KMS-11 (cell line): ENCODE measurements at regions not wholly inside any gene's neighbourhood (a gene's known extent, or its start where the extent isn't known, plus 50 kb on each side); places are given as distances from the start of the nearest gene placed in this dataset.
"Not testable (repeated sequence)": the region's sequence is repeated elsewhere in the genome, so short reads cannot be mapped to it uniquely, and the experiment has no call there.

ENCODE experiments used
- H2AFZ ChIP-seq: fragments of 200-600 bp; sonication (generic); 2 replicates; pipeline ENCODE4 v1.6.1; 2016; ENCODE audit warnings: antibody characterized with exemption, mixed run types, low read depth
- H3K27ac ChIP-seq: fragments of 200-600 bp; sonication (generic); 2 replicates; pipeline ENCODE4 v1.6.1; 2016; ENCODE audit warnings: mild to moderate bottlenecking, mixed run types
- H3K27me3 ChIP-seq: fragments of 200-600 bp; sonication (generic); 2 replicates; pipeline ENCODE4 v1.6.1; 2017; ENCODE audit warnings: mild to moderate bottlenecking, low read depth, mixed run types, moderate library complexity; ENCODE audit not compliant: insufficient read depth
- H3K36me3 ChIP-seq: fragments of 200-600 bp; sonication (generic); 2 replicates; pipeline ENCODE4 v1.6.1; 2017; ENCODE audit warnings: mild to moderate bottlenecking, mixed run types; ENCODE audit not compliant: insufficient read depth
- H3K4me1 ChIP-seq: fragments of 200-600 bp; sonication (generic); 2 replicates; pipeline ENCODE4 v1.6.1; 2016; ENCODE audit warnings: mild to moderate bottlenecking, low read depth, mixed run types; ENCODE audit not compliant: poor library complexity, severe bottlenecking
- H3K4me2 ChIP-seq: fragments of 200-600 bp; sonication (generic); 2 replicates; pipeline ENCODE4 v1.7.0; 2016; ENCODE audit warnings: mild to moderate bottlenecking, mixed run types
- H3K4me3 ChIP-seq: fragments of 200-600 bp; sonication (generic); IDR thresholded peaks from 2 replicates; pipeline ENCODE4 v1.6.1; 2017; ENCODE audit warnings: low read depth, low read length, mixed read lengths; ENCODE audit not compliant: insufficient read depth
- H3K79me2 ChIP-seq: fragments of 200-600 bp; sonication (generic); 2 replicates; pipeline ENCODE4 v1.6.1; 2016; ENCODE audit warnings: low read depth, mixed run types; ENCODE audit not compliant: insufficient read depth
- H3K9ac ChIP-seq: fragments of 200-600 bp; sonication (generic); 2 replicates; pipeline ENCODE4 v1.6.1; 2016; ENCODE audit warnings: mild to moderate bottlenecking, mixed run types
- H4K20me1 ChIP-seq: fragments of 200-600 bp; sonication (generic); 2 replicates; pipeline ENCODE4 v1.6.1; 2016; ENCODE audit warnings: mild to moderate bottlenecking, mixed run types; ENCODE audit not compliant: insufficient read depth
- TF ChIP-seq, protein P1 (sequence below): fragments of 200-600 bp; sonication (generic); conservative IDR thresholded peaks from 2 replicates; pipeline ENCODE4 v1.6.1; 2017; ENCODE audit warnings: low read depth, mild to moderate bottlenecking, antibody characterized with exemption, low read length, moderate library complexity, mixed read lengths

DNA sequence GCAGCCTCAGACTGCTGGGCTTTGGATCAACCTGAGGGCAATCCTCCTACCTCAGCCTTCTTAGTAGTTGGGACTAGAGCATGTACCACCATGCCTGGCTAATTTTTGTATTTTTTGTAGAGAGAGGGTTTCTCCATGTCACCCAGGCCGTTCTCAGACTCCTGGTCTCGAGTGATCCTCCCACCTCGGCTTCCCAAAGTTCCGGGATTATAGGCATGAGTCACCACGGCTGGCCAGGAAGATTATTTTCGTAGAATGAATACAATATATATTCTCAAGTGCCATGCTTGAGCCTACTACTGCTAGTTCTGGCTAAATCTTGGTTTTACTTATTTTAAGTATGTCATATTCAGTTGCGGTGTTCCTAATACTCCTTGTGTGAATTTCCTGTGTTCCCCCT is 88.2 kb upstream of the CLINT1 start:
- TF ChIP-seq, protein P1, sequence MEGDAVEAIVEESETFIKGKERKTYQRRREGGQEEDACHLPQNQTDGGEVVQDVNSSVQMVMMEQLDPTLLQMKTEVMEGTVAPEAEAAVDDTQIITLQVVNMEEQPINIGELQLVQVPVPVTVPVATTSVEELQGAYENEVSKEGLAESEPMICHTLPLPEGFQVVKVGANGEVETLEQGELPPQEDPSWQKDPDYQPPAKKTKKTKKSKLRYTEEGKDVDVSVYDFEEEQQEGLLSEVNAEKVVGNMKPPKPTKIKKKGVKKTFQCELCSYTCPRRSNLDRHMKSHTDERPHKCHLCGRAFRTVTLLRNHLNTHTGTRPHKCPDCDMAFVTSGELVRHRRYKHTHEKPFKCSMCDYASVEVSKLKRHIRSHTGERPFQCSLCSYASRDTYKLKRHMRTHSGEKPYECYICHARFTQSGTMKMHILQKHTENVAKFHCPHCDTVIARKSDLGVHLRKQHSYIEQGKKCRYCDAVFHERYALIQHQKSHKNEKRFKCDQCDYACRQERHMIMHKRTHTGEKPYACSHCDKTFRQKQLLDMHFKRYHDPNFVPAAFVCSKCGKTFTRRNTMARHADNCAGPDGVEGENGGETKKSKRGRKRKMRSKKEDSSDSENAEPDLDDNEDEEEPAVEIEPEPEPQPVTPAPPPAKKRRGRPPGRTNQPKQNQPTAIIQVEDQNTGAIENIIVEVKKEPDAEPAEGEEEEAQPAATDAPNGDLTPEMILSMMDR: no peak
- Histone ChIP-seq H3K4me2 (no peak overlapping the region), H3K36me3 (no peaks in the 10 kb centered on the region), H2AFZ (no peak overlapping the region), H3K4me1 (peaks cover 8% of the 10 kb centered on the region), H4K20me1 (no peaks in the 10 kb centered on the region), H3K27ac (no peak overlapping the region), H3K79me2 (no peaks in the 10 kb centered on the region), H3K27me3 (no peaks in the 10 kb centered on the region), H3K4me3 (no peak overlapping the region), H3K9ac (no peak overlapping the region)

DNA sequence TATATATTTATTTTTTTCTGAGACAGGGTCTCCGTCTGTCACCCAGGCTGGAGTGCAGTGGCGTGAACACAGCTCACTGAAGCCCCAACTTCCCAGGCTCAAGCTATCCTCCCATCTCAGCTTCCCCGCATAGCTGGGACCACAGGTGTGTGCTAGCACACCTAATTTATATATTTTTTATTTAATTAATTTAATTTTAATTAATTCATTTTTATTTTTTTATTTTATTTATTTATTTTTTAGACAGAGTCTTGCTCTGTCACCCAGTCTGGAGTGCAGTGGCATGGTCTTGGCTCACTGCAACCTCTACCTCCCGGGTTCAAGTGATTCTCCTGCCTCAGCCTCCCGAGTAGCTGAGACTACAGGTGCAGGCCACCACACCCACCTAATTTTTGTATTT is 86.9 kb upstream of the CLINT1 start:
- H4K20me1 ChIP-seq, H3K4me1 ChIP-seq, H3K4me3 ChIP-seq, H3K27ac ChIP-seq, H3K27me3 ChIP-seq, H3K9ac ChIP-seq, H3K79me2 ChIP-seq, H2AFZ ChIP-seq, H3K36me3 ChIP-seq, H3K4me2 ChIP-seq: not testable (repeated sequence)

DNA sequence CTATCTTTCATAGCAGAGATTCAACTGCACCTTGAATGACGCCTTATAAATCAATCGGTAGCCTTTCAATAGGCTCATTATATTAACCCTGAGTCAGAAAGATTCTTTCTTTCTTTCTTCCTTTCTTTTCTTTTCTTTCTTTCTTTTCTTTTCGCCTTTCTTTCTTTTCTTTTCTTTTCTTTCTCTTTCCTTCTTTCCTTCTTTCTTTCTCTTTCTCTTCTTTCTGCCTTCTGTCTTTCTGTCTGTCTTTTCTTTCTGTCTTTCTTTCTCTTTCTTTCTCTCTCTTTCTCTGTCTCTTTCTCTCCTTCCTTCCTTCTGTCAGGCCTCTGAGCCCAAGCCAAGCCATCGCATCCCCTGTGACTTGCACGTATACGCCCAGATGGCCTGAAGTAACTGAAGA is 86.0 kb upstream of the CLINT1 start:
- no peak overlapping the region for H3K4me2 ChIP-seq
- no peak overlapping the region for H3K9ac ChIP-seq
- H3K79me2 ChIP-seq: no peaks in the 10 kb centered on the region
- H3K36me3 ChIP-seq: no peaks in the 10 kb centered on the region
- H3K27me3 ChIP-seq: no peaks in the 10 kb centered on the region
- H3K4me1 ChIP-seq: peaks cover 8% of the 10 kb centered on the region
- H3K27ac ChIP-seq: no peak overlapping the region
- no peaks in the 10 kb centered on the region for H4K20me1 ChIP-seq
- no peak overlapping the region for H3K4me3 ChIP-seq
- no peak overlapping the region for H2AFZ ChIP-seq
- TF ChIP-seq, protein P1: no peak

DNA sequence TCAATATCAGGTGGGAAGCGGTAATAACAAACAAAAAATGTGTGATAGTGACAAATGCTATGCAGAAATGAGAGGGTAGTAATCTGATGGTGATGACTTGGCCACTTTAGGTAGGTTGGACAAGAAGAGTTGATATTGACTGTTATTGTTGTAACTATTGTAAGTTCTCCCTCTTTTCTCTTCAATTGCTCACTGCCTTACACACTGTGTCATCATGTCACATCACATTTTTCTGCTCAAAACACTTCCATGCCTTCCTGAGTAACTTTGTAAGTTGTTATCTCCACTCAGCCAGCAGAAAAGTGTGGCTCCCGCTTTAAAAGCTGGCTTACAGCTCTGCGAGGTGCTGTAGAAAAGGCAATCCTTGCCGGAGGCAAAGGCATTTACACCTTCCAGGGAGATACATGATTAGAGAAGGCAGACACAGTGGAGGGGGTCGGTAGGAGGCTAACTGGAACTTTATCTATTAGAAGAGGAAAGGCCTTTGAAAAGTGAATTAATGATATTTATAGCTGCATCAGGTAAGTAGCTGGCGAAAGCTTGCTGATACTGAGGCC is 85.2 kb upstream of the CLINT1 start:
- no peak overlapping the region for H3K9ac ChIP-seq
- H2AFZ ChIP-seq: no peak overlapping the region
- H3K4me3 ChIP-seq: no peak overlapping the region
- peaks cover 8% of the 10 kb centered on the region for H3K4me1 ChIP-seq
- no peak overlapping the region for H3K4me2 ChIP-seq
- no peaks in the 10 kb centered on the region for H3K79me2 ChIP-seq
- TF ChIP-seq, protein P1: no peak
- H3K36me3 ChIP-seq: no peaks in the 10 kb centered on the region
- H3K27me3 ChIP-seq: no peaks in the 10 kb centered on the region
- H4K20me1 ChIP-seq: no peaks in the 10 kb centered on the region
- no peak overlapping the region for H3K27ac ChIP-seq

DNA sequence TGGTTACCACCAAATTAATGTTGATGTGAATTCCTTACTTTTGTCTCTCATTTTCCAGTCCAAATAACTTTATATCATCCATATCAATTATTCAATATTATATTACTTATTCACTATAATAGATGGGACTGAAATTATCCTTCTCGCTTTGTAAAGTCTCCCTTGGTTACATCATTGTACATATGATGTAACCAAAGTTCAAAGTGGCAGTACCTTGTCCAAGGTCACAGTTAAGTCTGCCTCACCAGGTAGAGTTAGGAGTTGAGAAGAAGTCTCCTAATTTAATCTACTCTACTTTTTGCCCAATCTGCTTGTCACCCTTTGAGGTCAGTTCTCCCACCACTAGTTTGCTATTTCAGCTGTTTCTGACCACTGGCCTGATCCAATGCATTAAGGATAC is 83.7 kb upstream of the CLINT1 start:
- H3K36me3 ChIP-seq: no peaks in the 10 kb centered on the region
- no peak overlapping the region for H3K4me2 ChIP-seq

More for the DNA sequence above, 83.7 kb upstream of the CLINT1 start:
- Histone ChIP-seq H3K4me3 (no peak overlapping the region), H3K9ac (no peak overlapping the region), H3K4me1 (peaks cover 4% of the 10 kb centered on the region), H3K79me2 (no peaks in the 10 kb centered on the region), H4K20me1 (no peaks in the 10 kb centered on the region), H3K27me3 (no peaks in the 10 kb centered on the region), H2AFZ (no peak overlapping the region), H3K27ac (no peak overlapping the region)
- TF ChIP-seq, protein P1: no peak
